ENCODE measurements at regions not wholly inside any gene's neighbourhood (a gene's known extent, or its start where the extent isn't known, plus 50 kb on each side); places are given as distances from the start of the nearest gene placed in this dataset.

DNA sequence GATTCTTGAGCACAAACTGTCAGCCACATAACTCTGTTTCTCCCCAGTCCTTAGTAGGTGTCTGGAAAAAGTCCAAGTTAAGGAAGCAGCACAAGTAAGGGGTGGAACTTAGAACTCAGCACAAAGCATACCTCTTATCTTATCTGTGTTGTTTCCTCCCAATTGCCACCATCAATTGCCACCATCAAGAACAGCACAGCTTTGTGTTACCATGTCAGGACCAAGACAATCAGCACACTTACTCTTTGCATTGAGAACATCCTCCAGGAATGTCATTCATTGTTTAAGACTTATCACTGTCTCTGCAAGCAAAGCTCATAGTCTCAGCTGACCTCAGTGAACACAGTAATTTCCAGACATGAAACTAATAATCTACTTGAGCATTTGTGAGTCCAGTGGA is 212.7 kb upstream of the FSHR start:
- no peak overlapping the region for H3K27ac ChIP-seq
- no peak for DNase-seq (ENCODE audit: low spot score)
- ChIA-PET POLR2A (ENCODE audit: low non-redundant PET) (no interaction called here), CTCF (no interaction called here)
- no peak for TF ChIP-seq CTCF (conservative IDR thresholded peaks at IDR 0.05; ENCODE audit: low read depth)

GRCh38 chr2:49360407-49360767 is 206.1 kb upstream of the FSHR start:
- no peak for TF ChIP-seq CTCF (conservative IDR thresholded peaks at IDR 0.05; ENCODE audit: low read depth)
- DNase-seq (ENCODE audit: low spot score), result no peak
- POLR2A ChIA-PET (ENCODE audit: low non-redundant PET), result no interaction called here
- no peak overlapping the region for H3K27ac ChIP-seq
- CTCF ChIA-PET, result no interaction called here

GRCh38 chr2:49359721-49360406 is 205.5 kb upstream of the FSHR start:
- ChIA-PET CTCF (interaction anchor here (0.6 kb wide), 1 partner anchor 394 kb away, joined by 3 read pairs; no protein-coding TSS in a partner anchor), POLR2A (ENCODE audit: low non-redundant PET) (no interaction called here)
- DNase-seq (ENCODE audit: low spot score), result no peak
- no peak for TF ChIP-seq CTCF (conservative IDR thresholded peaks at IDR 0.05; ENCODE audit: low read depth)
- no peak overlapping the region for H3K27ac ChIP-seq

GRCh38 chr2:49355611-49356010 is 201.3 kb upstream of the FSHR start:
- CTCF ChIA-PET, result no interaction called here
- TF ChIP-seq CTCF (conservative IDR thresholded peaks at IDR 0.05; ENCODE audit: low read depth), result no peak
- POLR2A ChIA-PET (ENCODE audit: low non-redundant PET), result no interaction called here
- H3K27ac ChIP-seq, result no peak overlapping the region
- DNase-seq (ENCODE audit: low spot score), result no peak

GRCh38 chr2:49351560-49351959 is 197.2 kb upstream of the FSHR start:
- ChIA-PET CTCF (no interaction called here), POLR2A (ENCODE audit: low non-redundant PET) (no interaction called here)
- no peak for DNase-seq (ENCODE audit: low spot score)
- H3K27ac ChIP-seq, result no peak overlapping the region
- TF ChIP-seq CTCF (conservative IDR thresholded peaks at IDR 0.05; ENCODE audit: low read depth), result no peak

DNA sequence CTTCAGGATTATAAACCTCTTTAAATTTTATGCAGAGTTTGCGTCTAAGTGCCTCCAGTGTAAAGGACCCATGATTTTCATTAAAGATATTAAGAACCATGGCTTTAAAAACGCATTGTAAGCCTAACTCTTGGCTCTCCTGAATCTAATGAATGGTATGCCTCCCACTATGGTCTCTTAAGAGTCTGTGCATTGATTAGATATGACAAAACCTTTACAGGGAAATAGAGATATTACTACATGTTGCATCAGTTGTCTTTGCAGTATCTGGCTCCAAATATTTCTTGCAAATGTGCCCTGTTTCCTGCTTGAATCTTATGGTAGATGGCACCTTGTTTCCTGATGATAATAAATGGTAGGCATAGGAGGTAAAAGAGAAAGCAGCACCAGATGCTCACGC is 189.3 kb upstream of the FSHR start:
- ChIA-PET CTCF (interaction anchor here (0.8 kb wide), 1 partner anchor 13 kb away, joined by 5 read pairs; no protein-coding TSS in a partner anchor), POLR2A (ENCODE audit: low non-redundant PET) (no interaction called here)
- no peak overlapping the region for H3K27ac ChIP-seq
- TF ChIP-seq CTCF (conservative IDR thresholded peaks at IDR 0.05; ENCODE audit: low read depth), result no peak
- DNase-seq (ENCODE audit: low spot score), result no peak
